ENCODE measurements at regions not wholly inside any gene's neighbourhood (a gene's known extent, or its start where the extent isn't known, plus 50 kb on each side); places are given as distances from the start of the nearest gene placed in this dataset.

GRCh38 chr20:52893498-52893897 lies 78.7 kb upstream of the TSHZ2 start:
- TF ChIP-seq CTCF (IDR thresholded peaks at IDR 0.05; ENCODE audit: borderline replicate concordance, extremely low read depth, low read length, poor library complexity, severe bottlenecking), result no peak
- no peak for TF ChIP-seq EZH2 (IDR thresholded peaks at IDR 0.05; ENCODE audit: borderline replicate concordance, low read depth, low read length, severe bottlenecking)
